ENCODE measurements at regions not wholly inside any gene's neighbourhood (a gene's known extent, or its start where the extent isn't known, plus 50 kb on each side); places are given as distances from the start of the nearest gene placed in this dataset.
"Not testable (repeated sequence)": the region's sequence is repeated elsewhere in the genome, so short reads cannot be mapped to it uniquely, and the experiment has no call there.

DNA sequence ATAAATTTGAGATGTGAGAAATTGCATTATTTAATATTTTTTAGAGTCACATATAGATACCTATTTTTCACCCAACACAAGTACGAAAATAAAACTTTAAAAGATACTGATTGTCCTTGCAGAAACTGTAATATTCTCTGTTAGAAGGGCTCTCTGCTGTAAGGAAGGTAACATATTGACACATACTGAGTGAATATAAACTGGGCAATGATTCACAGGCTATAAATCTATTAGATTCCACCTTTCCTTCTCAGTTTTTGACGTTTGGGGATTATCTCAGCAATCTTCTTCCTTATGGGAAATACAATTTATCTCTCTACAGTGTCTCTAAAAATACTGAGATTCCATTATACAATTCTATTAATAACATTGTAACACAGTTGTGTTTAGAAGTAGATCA is 229.1 kb upstream of the MAP2 start:
- DNase-seq, result no peak

DNA sequence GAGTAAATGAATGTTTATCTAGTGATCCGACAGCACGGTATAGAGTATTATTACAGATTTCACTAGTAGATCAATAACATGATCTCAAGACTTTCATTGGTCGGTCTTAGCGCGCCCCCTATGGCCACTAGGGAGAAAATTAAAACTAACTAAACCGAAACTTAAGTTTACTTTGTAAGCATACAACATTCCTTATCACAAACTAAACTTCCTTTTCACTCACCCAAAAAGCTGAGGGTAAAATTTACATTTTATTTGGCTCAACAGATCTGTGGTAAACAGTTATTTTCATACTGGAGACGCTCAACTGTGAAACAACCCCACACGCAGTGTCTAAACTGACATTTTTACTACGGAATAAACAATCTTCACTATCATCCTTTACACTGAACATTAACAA is 215.6 kb upstream of the MAP2 start:
- no peak for DNase-seq

DNA sequence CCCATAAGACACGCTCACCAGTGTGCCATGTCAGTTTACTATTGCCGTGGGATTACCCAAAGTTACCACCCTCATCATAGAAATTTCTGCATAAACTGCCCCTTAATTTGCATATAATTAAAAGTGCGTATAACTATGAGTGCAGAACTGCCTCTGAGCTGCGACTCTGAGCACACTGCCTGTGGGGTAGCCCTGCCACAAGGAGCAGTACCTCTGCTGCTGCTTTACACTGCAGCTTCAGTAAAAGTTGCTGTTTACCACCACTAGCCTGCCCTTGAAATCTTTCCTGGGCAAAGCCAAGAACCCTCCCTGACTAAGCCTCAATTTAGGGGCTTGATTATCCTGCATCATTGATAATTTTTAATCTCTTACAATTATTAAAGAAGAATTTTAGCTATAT is 213.9 kb upstream of the MAP2 start:
- no peak for DNase-seq

DNA sequence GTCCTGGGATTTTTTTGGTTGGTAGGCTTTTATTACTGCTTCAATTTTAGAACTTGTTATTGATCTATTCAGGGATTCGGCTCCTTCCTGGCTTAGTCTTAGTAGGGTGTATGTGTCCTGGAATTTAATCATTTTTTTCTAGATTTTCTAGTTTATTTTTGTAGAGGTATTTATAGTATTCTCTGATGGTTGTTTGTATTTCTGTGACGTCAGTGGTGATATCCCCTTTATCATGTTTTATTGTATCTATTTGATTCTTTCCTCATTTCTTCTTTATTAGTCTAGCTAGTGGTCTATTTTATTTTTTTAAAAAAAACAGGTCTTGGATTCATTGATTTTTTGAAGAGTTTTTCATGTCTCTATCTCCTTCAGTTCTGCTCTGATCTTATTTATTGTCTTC is 193.3 kb upstream of the MAP2 start:
- DNase-seq, result no peak

DNA sequence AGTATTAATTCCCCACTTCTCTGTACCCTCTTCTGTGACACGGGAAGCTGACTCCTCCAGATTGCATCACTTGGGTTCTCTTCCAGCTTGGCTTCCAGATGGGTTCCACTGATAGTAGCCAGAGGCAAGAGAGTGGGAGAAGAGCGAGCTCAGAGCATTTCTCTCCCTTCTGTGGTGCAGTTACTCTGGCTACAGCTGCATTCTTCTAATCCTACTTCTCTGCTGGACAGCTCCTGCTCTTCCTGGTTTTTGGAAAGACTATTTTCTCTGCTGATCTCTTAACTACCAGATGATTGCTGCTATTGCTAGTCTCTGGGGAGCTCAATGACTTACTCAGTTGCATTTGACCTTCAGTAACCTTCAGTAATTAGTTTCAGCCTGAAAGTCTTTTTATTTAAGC is 187.5 kb upstream of the MAP2 start:
- DNase-seq, result no peak

DNA sequence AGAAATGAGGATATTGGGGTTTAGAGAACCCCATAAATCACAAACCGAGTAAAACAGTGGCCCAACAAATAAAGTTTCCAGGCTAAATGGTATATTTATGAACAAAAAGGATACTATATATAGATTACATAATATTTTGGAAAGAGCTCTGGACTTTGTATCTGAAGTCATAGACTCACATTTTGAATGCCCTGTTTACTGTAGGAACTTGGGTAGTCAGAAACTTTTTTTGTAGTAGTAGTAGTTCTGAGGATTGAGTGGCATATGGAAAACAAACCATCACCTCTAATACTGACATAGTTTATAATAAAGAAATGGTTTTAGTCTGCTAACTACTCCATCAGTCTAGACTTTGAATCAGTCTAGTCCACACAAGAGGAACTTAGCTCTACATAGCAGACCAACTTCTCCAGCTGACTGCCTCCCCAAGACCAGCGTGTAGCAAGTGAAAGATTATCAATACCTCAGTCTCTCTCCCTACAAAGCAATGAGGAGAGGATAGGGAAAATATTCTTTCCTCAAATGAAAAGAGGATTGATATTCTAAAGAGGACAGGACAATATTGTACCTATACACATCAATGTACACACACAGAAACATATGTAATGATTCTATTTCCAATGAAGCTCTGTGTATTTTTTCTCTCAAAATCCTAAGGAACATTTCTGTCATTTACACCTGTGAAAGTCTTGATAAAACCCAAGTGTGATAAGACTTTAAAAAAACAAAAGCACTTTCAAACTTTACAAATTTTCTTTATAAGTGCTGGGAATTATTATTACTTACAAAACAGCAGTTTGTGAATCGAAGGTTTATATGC is 184.9 kb upstream of the MAP2 start:
- DNase-seq, result no peak

DNA sequence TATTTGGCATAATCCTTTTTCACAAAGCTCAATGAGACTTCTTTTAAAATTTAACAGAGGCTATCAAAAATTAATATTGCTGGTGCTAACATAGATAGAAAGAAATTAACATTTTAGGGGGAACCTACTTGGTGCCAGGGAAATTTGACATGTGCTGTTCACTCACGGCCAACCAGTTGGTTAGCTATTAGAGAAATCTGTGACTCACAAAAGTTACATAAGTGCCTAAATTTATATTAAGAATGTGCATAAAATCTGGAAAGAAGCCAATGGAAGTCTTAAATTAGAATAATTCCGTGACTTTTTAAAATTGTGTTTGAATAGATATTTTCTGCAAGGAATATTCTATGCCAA is 184.3 kb upstream of the MAP2 start:
- DNase-seq, result no peak

DNA sequence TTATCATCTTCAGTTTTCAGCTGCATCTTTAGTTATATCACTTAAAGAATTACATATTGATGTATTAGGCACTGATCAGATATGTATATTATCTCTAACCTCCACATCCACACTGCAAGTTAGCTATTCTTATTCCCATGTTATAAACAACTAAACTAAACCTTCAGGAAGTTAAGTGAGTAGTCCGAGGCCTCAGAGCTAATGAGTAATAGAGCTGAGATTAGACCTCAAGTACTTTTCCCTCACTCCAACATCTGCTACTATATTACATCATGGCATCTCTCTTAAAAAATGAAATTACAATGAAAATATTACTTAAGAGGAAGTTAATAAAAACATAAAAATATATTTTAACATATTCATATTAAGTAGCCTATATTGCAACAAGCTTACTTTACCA is 183.6 kb upstream of the MAP2 start:
- no peak for DNase-seq

DNA sequence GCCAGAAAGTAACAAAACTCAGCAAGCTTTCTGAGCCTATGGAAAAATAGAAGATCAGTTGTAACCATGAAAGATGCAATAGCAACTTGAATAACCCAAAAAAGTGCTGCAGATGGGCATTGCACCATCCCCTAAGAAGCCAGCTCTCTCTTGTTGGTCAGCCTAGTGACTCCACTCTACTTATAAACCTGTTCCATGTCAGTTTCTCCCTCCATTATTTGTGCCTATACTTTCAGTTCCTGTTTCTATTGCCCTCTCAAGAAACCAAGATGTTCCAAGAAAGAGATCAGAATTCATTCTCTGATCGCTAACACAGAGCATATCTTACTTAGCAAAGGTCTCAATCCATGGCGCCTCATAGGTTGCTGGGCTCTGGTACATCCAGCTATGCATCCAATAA is 170.3 kb upstream of the MAP2 start:
- DNase-seq, result no peak

DNA sequence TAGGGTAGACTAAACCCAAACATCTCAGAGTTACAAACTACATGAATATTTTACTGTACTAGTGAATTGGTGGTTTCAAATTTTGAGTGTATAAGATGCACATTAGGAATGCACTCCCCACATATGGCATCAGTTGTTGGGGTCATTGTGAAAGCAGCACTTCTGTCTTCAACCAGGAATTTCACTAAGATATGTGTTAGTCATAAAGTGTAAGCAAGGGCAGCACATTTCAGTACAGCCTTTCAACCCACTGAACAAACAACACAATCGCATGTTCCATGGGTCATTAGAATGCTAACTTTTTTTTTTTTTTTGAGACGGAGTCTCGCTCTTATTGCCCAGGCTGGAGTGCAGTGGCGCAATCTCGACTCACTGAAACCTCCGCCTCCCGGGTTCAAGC is 164.1 kb upstream of the MAP2 start:
- DNase-seq, result no peak

DNA sequence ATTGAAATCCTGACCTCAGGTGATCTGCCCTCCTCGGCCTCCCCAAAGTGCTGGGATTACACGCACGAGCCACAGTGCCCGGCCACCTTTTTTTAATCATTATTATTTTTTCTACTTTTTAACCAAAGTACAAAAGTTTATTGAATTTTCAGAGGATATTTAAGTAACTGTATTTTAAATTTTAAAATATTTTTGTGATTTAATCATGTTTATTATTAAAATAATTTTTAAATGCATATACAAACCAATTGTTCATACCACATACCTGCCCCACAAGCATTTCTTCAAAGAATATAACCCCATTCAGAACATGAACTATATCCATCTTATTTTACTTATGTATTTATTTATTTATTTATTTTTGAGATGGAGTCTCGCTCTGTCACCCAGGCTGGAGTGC is 163.6 kb upstream of the MAP2 start:
- no peak for DNase-seq

DNA sequence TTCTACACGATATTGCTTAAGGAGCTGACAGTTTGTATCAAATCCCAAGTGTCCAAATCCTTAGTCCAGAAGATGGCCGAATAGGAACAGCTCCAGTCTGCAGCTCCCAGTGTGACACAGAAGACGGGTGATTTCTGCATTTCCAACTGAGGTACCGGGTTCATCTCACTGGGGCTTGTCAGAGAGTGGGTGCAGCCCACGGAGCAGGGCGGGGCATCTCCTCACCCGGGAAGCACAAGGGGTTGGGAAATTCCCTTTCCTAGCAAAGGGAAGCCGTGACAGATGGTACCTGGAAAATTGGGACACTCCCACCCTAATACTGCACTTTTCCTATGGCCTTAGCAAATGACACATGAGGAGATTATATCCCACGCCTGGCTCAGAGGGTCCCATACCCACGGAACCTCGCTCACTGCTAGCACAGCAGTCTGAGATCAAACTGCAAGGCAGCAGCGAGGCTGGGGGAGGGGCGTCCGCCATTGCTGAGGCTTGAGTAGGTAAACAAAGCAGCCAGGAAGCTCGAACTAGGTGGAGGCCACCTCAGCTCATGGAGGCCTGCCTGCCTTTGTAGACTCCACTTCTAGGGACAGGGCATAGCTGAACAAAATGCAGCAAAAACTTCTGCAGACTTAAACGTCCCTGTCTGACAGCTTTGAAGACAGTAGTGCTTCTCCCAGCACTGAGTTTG is 162.3 kb upstream of the MAP2 start:
- DNase-seq, result not testable (repeated sequence)

DNA sequence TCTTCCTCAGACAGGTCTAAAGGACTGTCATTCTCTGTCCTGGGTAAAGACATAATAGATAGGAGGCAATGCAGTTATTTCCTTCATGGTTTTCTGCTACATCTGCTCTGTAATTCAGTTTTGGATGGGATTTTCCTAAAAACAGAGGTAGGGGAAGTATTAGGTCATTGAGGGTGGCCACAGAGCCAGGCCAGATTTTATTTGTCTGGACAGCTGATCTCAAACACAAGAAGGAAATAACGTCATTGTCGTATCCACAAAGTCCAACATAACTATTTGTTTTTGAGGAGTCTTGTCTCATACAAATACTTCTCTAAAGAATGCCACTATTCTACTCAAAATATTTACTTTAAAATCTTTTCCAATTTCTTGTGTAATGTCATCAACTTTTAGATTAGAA is 154.8 kb upstream of the MAP2 start:
- no peak for DNase-seq

DNA sequence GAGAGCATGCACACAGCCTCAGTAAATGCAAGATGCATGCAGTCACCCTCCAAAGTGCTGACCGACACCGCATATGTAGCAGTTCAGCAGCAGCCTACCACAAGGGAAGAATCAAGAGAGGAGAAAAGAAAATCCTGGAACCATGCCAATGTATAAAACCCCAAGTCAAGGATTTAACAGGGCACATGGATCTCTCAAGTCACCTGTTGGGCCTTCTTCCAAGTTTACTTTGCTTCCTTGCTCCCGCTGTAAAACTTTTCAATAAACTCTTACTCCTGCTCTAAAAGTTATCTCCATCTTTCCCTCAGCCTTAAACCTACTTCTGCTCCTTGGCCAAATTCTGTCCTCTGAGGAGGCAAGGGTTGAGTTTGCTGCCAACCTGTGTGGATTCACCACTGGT is 147.8 kb upstream of the MAP2 start:
- DNase-seq, result no peak

DNA sequence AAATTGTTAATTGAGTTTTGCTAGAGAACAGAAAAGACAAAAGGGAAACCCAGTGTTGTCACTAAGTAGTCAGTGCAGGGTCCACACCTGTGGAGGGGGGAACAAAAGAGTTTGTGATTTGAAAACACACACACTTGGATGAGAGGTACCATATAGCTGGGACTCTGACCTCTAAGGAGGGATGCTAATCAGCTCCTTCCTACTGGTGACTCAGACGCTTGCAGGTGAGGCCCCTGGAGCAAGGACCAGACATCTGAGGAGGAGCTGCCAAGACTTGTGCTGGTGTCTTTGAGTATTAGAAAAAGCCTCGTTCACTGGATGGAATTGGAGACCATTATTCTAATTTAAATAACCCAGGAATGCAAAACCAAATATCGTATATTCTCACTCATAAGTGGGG is 146.4 kb upstream of the MAP2 start:
- DNase-seq, result no peak

DNA sequence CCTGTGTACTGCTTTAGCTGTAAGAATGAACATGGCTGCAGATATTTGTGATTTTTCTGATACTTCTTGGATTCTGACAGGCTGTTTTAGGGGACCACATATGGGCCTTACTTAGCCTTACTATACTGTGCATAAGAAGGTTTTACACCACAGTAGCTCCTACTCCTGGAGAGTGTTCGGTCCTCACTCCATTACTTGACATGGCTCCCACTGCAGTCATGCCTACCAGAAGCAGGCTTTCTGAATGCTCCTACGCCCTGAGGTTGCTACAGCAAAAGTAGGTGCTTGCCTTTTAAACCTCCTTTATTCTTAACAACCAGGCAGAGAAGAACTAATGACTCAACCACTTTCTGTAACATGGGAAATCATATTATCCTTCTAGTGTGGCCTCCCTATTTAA is 125.2 kb upstream of the MAP2 start:
- no peak for DNase-seq

DNA sequence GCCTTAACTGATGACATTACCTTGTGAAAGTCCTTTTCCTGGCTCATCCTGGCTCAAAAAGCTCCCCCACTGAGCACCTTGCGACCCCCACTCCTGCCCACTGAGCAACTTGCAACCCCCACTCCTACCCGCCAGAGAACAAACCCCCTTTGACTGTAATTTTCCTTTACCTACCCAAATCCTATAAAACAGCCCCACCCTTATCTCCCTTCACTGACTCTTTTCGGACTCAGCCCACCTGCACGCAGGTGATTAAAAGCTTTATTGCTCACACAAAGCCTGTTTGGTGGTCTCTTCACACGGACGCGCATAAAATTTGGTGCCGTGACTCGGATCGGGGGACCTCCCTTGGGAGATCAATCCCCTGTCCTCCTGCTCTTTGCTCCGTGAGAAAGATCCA is 124.4 kb upstream of the MAP2 start:
- DNase-seq, result not testable (repeated sequence)

DNA sequence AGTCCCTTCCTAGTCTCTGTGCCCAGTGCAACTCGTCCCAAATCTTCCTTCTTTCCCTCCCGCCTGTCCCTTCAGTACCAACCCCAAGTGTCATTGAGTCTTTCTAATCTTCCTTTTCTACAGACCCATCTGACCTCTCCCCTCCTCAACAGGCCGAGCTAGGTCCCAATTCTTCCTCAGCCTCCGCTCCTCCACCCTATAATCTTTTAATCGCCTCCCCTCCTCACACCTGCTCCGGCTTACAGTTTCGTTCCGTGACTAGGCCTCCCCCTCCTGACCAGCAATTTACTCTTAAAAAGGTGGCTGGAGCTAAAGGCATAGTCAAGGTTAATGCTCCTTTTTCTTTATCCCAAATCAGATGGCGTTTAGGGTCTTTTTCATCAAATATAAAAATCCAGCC is 123.1 kb upstream of the MAP2 start:
- not testable (repeated sequence) for DNase-seq

DNA sequence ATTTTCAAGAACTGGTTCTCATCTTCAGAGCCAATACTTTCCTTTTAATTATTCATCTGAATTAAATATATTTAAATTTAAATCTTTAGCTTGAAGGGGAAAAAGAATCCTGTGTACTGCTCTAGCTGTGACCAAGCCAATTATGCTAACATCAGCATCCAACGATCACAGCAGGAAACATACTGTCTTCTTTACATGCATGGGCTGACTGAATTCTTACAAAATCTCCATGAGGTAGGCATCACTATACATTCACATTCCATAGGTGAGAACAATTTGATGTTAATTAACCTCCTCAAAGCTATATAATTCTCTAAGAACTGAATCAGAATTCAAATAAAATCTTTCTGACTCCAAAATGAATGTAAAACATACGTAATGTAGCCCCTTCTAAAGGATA is 118.8 kb upstream of the MAP2 start:
- no peak for DNase-seq

DNA sequence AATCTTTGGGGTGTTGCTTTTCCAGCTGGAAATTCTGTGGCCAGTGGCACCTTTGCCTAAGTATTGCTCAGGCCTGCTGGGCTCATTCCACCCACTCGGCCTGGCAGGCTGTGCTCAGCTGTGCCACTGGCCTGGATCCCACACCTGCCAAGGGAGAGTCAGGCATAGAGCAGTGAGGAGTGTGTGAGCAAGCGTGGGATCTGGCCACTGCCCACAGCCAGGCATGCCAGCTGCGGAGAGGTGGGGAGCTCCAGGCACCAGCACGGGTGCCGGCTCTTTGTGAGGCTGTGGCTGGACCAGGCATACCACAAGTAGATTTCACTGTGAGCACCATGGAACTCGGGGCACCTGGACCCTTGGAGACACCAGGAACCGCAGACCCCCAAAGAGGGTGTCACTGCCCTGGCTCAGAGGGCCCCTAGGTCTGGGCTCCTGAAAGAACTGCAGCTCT is 118.1 kb upstream of the MAP2 start:
- no peak for DNase-seq

DNA sequence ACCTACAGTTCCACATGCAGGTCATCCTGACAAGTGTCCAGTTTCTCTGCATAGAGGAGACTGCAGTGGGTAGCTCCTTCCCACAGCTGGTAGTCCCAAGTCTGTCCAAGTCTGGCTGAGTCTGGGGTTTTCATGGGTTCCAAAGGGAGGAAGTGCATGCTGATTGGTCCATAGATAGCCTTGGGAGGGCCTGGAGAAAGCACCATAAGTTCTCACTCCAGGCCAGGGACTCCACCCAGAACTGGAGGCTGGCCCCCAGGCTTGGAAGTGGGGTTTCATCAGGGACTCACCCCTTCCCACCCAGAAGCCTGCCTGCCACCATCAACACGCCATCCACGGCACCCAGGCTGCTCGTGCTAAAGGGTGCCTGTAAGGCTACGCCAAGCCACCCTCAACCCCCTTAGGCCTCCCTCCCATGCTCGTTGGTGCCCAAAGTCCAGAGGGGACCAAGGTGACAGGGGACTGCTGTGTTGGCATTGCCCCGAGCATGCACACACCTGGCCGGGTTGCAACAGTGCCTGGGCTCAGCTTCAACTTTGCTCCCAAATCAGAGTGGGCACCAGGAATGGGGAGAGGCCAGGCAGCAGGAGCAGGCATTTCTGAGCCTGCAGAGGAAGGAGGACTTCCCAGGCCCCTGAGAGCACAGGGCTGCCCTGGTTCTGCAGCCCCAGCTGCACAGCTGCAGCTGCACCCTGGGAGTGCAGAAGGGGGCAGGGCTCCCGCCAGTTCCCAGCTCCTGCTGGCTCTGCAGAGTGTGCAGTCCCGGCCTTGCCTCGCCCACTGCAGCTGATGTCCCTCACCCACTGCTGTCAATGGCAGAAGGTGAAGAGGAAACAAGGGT is 116.5 kb upstream of the MAP2 start:
- no peak for DNase-seq

DNA sequence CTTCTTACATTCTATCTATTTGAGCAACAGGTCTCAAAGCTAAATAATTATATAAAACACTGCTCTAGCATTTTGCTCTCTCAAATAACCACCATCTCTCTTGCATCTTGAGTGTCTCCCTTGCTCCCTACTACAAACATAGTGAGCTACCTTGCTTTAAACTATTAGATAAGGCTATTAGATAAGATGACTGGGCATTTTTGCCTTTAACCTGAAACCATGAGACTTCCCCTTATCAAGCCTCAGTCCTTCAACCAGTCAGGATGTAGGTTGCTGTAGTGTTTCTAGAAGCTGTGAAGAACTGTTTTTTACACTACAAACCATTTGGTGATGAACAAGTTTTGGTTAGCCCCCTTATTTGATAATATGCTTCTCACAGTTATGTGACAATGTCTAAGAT is 115.4 kb upstream of the MAP2 start:
- DNase-seq, result no peak

DNA sequence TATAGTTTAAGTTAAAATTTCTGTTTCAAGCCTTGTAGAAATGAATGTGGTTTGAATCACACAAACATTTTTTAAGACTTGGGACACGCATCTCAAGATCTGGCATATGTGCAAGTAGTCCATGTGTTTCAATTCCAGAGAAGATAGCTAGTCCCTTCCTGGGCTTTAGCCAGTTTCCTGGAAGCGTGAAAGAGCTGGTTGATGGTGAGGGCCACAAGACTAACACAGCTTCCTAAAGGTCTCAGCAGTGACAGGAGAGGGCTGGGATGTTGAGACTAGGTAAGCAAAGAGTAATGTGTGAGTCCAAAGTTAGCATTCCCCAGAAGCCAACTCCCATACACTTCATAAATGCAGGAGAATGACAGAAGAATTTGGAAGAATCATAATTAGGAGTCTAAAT is 111.9 kb upstream of the MAP2 start:
- DNase-seq, result no peak

DNA sequence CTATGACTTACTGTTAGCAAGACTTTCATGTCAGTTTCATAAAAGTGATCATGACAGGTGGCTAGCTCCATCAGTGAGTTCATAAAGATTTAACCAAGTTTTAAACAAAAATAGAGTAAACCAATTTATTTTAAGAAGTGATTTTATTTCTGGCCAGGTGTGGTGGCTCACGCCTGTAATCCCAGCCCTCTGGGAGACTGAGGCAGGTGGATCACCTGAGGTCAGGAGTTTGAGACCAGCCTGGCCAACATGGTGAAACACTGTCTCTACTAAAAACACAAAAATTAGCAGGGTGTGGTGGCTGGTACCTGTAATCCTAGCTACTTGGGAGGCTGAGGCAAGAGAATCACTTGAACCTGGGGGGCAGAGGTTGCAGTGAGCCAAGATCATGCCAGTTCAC is 111.4 kb upstream of the MAP2 start:
- not testable (repeated sequence) for DNase-seq
